Coronary artery (tissue), 2 donors: ENCODE measurements at regions not wholly inside any gene's neighbourhood (a gene's known extent, or its start where the extent isn't known, plus 50 kb on each side); places are given as distances from the start of the nearest gene placed in this dataset.

Experiments
- DNase-seq: peaks from one replicate; pipeline ENCODE4 v3.0.0-alpha.2; 2017; ENCODE audit warnings: low spot score
- H3K27ac ChIP-seq, 2 donors: fragments of 200-600 bp; sonication (generic); one replicate each; pipeline ENCODE4 v1.5.1; 2016 to 2019
- H3K4me3 ChIP-seq: fragments of 200-600 bp; sonication (generic); 2 replicates; pipeline ENCODE4 v1.5.1; 2016; ENCODE audit warnings: mild to moderate bottlenecking, moderate library complexity
- CTCF ChIP-seq: fragments of 200-600 bp; sonication (generic); IDR thresholded peaks from one replicate; pipeline ENCODE4 v1.5.1; 2019; ENCODE audit warnings: antibody characterized with exemption

- no peak for TF ChIP-seq CTCF
- Histone ChIP-seq H3K4me3 (no peak overlapping the region), H3K27ac (no peak overlapping the region)
- no peak for DNase-seq
These were observed 399.1 kb upstream of the NMUR2 start for GRCh38 chr5:152804179-152804578.

- no peak for DNase-seq
- H3K27ac ChIP-seq, result no peak overlapping the region
- H3K4me3 ChIP-seq, result no peak overlapping the region
- no peak for TF ChIP-seq CTCF
These were observed 406.9 kb upstream of the NMUR2 start for GRCh38 chr5:152811988-152812387.

GRCh38 chr5:152813526-152813925 lies 408.4 kb upstream of the NMUR2 start:
- no peak for DNase-seq
- TF ChIP-seq CTCF, result no peak
- Histone ChIP-seq H3K4me3 (no peak overlapping the region), H3K27ac (no peak overlapping the region)

- TF ChIP-seq CTCF, result no peak
- no peak for DNase-seq
- no peak overlapping the region for H3K4me3 ChIP-seq
- H3K27ac ChIP-seq, result no peak overlapping the region
These were observed 414.8 kb upstream of the NMUR2 start for GRCh38 chr5:152819891-152820290.

GRCh38 chr5:152824316-152824715 lies 419.2 kb upstream of the NMUR2 start:
- no peak overlapping the region for H3K27ac ChIP-seq
- no peak for DNase-seq
- H3K4me3 ChIP-seq, result no peak overlapping the region
- TF ChIP-seq CTCF, result no peak

GRCh38 chr5:152838241-152838786 lies 433.2 kb upstream of the NMUR2 start:
- DNase-seq, result no peak
- TF ChIP-seq CTCF, result no peak
- Histone ChIP-seq H3K4me3 (no peak overlapping the region), H3K27ac (peak overlapping the region in 1 of 2 donors; percentile 11)

- TF ChIP-seq CTCF, result no peak
These were observed 439.6 kb upstream of the NMUR2 start for GRCh38 chr5:152844713-152845112.

More at GRCh38 chr5:152844713-152845112, 439.6 kb upstream of the NMUR2 start:
- Histone ChIP-seq H3K27ac (no peak overlapping the region), H3K4me3 (no peak overlapping the region)
- DNase-seq, result no peak
